Peyer's patch (tissue), 4 donors: ENCODE measurements at regions not wholly inside any gene's neighbourhood (a gene's known extent, or its start where the extent isn't known, plus 50 kb on each side); places are given as distances from the start of the nearest gene placed in this dataset.

Experiments used
- DNase-seq, 3 donors: peaks; one replicate each; pipeline ENCODE4 v3.0.0-alpha.2; 2017 to 2019
- H3K27ac ChIP-seq, 4 donors: fragments of 200-600 bp; sonication (generic); one replicate each; pipeline ENCODE4 v1.5.1; 2016 to 2019
- H3K27me3 ChIP-seq, 2 donors: fragments of 200-600 bp; sonication (generic); one replicate each; pipeline ENCODE4 v1.5.1; 2019
- H3K36me3 ChIP-seq, 3 donors: fragments of 200-600 bp; sonication (generic); one replicate each; pipeline ENCODE4 v1.5.1; 2016 to 2019
- H3K4me1 ChIP-seq, 4 donors: fragments of 200-600 bp; sonication (generic); one replicate each; pipeline ENCODE4 v1.5.1; 2016 to 2019
- H3K4me3 ChIP-seq, 4 donors: fragments of 200-600 bp; sonication (generic); 1 replicate in 3 of 4; 2 replicates in 1 of 4; pipeline ENCODE4 v1.5.1; 2016 to 2019; ENCODE audit warnings: mild to moderate bottlenecking in 1 of 4
- H3K9me3 ChIP-seq, 4 donors: fragments of 200-600 bp; sonication (generic); one replicate each; pipeline ENCODE4 v1.5.1; 2016 to 2019; ENCODE audit warnings: mild to moderate bottlenecking in 1 of 4
- POLR2A ChIP-seq, 2 donors: fragments of 450-650 bp; IDR thresholded peaks; one replicate each; pipeline ENCODE4 v1.5.1; 2017; ENCODE audit warnings: antibody characterized with exemption in 2 of 2, mild to moderate bottlenecking in 2 of 2, moderate library complexity in 2 of 2
- TF ChIP-seq, protein P1 (sequence below), 6 experiments: fragments of 450-650 bp in 4 of 6; fragments of 200-600 bp in 2 of 6; sonication (generic) in 1 of 6; IDR thresholded peaks; one replicate each; pipeline ENCODE4 v1.5.1; 2017 to 2019; ENCODE audit warnings: antibody characterized with exemption in 6 of 6, mild to moderate bottlenecking in 3 of 6, moderate library complexity in 1 of 6

DNA sequence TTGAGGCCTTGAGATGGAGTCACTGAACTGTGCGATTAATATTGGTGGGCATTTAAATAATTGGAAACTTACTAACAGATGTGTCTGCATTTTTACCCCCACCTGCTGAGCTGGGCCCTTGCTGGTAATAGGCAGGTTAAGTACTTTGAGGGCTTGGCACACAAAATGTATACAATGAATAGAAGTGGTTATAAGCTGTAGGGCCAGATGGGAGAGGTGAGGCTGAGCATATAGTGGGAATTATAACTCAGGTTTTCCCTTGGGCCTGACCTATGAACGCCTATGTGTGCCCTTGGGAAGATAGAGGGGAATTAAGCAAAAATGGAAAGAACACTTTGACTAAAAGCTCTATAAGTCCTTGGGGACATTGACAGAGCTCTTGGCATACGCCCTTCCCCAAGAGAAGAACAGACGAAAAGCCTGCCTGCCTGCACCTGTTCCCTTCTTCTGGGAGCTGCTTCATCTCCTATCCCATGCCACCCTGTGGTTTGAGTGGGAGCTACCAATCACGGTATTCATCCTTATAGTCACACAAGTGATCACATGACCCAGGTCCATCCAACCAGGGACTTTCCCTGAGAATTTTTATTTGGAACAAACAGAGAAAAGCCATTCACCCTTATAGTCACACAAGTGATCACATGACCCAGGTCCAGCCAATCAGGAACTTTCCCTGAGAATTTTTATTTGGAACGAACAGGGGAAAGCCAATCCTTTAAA is 260.7 kb upstream of the CSF3R start:
- no peaks in the 10 kb centered on the region for H3K4me1 ChIP-seq
- no peaks in the 10 kb centered on the region for H3K9me3 ChIP-seq
- TF ChIP-seq, protein P1, sequence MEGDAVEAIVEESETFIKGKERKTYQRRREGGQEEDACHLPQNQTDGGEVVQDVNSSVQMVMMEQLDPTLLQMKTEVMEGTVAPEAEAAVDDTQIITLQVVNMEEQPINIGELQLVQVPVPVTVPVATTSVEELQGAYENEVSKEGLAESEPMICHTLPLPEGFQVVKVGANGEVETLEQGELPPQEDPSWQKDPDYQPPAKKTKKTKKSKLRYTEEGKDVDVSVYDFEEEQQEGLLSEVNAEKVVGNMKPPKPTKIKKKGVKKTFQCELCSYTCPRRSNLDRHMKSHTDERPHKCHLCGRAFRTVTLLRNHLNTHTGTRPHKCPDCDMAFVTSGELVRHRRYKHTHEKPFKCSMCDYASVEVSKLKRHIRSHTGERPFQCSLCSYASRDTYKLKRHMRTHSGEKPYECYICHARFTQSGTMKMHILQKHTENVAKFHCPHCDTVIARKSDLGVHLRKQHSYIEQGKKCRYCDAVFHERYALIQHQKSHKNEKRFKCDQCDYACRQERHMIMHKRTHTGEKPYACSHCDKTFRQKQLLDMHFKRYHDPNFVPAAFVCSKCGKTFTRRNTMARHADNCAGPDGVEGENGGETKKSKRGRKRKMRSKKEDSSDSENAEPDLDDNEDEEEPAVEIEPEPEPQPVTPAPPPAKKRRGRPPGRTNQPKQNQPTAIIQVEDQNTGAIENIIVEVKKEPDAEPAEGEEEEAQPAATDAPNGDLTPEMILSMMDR (IDR thresholded peaks at IDR 0.05), result no peak
- no peak for TF ChIP-seq POLR2A (IDR thresholded peaks at IDR 0.05)
- no peak overlapping the region for H3K4me3 ChIP-seq
- H3K27ac ChIP-seq, result no peak overlapping the region
- H3K36me3 ChIP-seq, result no peaks in the 10 kb centered on the region
- peak in 1 of 3 donors; percentile 2 for DNase-seq
- no peaks in the 10 kb centered on the region for H3K27me3 ChIP-seq

DNA sequence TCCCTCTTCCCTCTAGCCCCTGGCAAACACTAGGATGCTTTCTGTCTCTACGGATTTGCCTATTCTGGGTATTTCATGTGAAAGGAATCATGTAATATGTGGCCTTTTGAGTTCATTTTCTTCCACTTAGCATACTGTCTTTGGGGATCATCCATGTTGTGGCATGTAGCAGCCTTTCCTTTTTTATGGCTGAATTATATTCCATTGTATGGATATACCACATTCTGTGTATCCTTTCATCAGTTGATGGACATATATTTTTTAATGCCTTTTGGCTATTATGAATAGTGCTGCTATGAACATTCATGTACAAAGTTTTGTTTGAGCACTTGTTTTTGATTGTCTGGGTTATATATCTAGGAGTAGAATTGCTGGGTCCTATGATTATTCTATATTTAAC is 258.4 kb upstream of the CSF3R start:
- Histone ChIP-seq H3K27ac (no peak overlapping the region), H3K4me1 (no peaks in the 10 kb centered on the region), H3K9me3 (no peaks in the 10 kb centered on the region), H3K27me3 (no peaks in the 10 kb centered on the region), H3K36me3 (no peaks in the 10 kb centered on the region), H3K4me3 (no peak overlapping the region)
- DNase-seq, result no peak
- no peak for TF ChIP-seq POLR2A (IDR thresholded peaks at IDR 0.05)
- TF ChIP-seq, protein P1 (IDR thresholded peaks at IDR 0.05), result no peak

DNA sequence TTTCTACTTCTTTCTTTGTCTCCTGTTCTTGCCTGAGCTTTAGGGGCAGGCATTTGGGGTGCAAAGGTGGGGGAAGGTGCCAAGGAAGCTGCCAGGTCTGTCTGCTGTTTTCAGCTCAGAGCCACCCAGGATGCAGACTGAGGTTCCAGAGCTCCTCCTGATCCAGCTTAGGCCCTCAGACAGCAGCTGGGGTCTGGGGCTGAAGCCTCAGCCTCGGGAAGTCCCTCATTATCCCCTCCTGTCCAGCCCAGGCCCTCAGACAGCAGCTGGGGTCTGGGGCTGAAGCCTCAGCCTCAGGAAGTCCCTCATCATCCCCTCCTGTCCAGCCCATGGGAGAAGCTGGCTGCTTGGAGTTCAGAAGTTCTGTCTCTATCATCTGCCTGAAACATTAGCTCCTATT is 257.7 kb upstream of the CSF3R start:
- H3K4me1 ChIP-seq, result no peaks in the 10 kb centered on the region
- H3K27me3 ChIP-seq, result no peaks in the 10 kb centered on the region
- TF ChIP-seq, protein P1 (IDR thresholded peaks at IDR 0.05), result no peak
- no peak for TF ChIP-seq POLR2A (IDR thresholded peaks at IDR 0.05)
- peak in 1 of 3 donors; percentile 13 for DNase-seq
- no peak overlapping the region for H3K27ac ChIP-seq
- no peak overlapping the region for H3K4me3 ChIP-seq
- no peaks in the 10 kb centered on the region for H3K36me3 ChIP-seq
- H3K9me3 ChIP-seq, result no peaks in the 10 kb centered on the region

DNA sequence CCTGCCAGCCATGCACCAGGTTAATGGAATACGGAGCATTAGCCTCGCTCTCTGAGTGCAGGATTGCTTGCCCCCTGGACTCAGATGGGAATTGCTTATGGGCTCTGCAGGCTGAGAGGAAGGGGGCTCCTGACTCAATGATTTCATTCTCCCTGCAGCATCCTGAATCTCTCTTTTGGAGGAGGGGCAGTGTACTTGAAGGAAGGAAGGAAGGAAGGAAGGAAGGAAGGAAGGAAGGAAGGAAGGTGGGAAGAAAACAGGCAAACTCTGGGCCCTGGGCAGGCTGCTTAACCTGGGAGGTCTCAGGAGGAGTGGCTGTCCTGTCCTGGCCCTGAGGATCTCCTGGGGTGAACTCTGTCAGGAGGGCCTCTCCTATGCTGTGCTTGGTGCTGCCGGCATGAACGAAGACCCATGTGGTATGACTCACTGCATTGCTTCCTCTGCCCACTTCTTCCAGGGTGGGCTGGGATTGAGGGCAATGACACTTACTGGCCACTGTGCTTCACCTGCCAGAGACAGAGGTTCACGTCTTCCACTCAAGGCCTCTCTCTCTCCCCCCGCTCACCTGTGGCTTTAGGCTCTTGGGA is 257.1 kb upstream of the CSF3R start:
- H3K9me3 ChIP-seq, result no peaks in the 10 kb centered on the region
- no peaks in the 10 kb centered on the region for H3K36me3 ChIP-seq
- H3K27me3 ChIP-seq, result no peaks in the 10 kb centered on the region
- H3K27ac ChIP-seq, result no peak overlapping the region
- TF ChIP-seq, protein P1 (IDR thresholded peaks at IDR 0.05), result no peak
- TF ChIP-seq POLR2A (IDR thresholded peaks at IDR 0.05), result no peak
- DNase-seq, result peak in 1 of 3 donors; percentile 10
- no peaks in the 10 kb centered on the region for H3K4me1 ChIP-seq
- no peak overlapping the region for H3K4me3 ChIP-seq

DNA sequence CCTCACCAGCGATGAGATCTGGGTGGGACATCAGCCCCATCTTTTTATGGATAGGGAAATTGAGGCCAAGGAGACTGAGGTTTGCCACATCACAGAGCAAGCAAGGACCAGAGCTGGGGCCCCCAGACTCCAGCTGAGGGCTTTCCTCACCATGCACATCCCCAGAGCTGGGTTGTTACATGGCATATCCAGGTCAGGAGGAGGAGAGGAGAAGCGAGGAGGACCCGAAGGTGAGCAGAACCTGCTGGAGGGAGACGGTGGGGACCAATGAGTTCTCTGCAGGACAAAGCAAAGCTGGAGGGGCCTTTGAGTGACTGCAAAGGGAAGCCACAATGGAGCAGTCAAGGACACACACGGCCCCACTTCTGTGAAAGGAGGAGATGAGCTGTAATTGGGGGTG is 255.5 kb upstream of the CSF3R start:
- Histone ChIP-seq H3K36me3 (no peaks in the 10 kb centered on the region), H3K4me3 (no peak overlapping the region), H3K4me1 (no peaks in the 10 kb centered on the region), H3K9me3 (no peaks in the 10 kb centered on the region), H3K27ac (no peak overlapping the region), H3K27me3 (no peaks in the 10 kb centered on the region)
- TF ChIP-seq POLR2A (IDR thresholded peaks at IDR 0.05), result no peak
- peak in 1 of 3 donors; percentile 21 for DNase-seq

DNA sequence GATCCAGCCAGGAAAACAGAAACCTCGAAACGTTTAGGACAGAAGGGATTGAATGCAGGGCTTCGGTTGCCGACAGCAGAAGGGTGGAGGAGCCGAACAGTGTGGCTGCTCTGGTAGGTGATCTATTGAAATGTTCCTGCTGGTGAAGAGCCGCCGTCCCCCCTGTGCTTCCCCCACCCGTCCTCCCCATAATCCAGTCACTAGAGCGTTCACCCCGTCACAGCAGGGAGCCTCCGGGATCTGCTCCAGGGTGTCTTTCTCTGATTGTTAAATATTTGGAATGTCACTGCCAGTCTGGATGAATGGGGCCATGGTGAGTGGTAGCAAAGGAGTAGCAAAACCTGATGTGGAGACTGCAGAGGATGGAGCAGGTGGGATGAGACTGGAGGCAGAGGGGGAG is 255.1 kb upstream of the CSF3R start:
- Histone ChIP-seq H3K27ac (no peak overlapping the region), H3K4me3 (no peak overlapping the region), H3K27me3 (no peaks in the 10 kb centered on the region), H3K36me3 (no peaks in the 10 kb centered on the region), H3K4me1 (no peaks in the 10 kb centered on the region), H3K9me3 (no peaks in the 10 kb centered on the region)
- DNase-seq, result peak in 1 of 3 donors; percentile 11
- TF ChIP-seq, protein P1 (IDR thresholded peaks at IDR 0.05), result no peak
- TF ChIP-seq POLR2A (IDR thresholded peaks at IDR 0.05), result no peak
